ENCODE measurements at regions not wholly inside any gene's neighbourhood (a gene's known extent, or its start where the extent isn't known, plus 50 kb on each side); places are given as distances from the start of the nearest gene placed in this dataset.

DNA sequence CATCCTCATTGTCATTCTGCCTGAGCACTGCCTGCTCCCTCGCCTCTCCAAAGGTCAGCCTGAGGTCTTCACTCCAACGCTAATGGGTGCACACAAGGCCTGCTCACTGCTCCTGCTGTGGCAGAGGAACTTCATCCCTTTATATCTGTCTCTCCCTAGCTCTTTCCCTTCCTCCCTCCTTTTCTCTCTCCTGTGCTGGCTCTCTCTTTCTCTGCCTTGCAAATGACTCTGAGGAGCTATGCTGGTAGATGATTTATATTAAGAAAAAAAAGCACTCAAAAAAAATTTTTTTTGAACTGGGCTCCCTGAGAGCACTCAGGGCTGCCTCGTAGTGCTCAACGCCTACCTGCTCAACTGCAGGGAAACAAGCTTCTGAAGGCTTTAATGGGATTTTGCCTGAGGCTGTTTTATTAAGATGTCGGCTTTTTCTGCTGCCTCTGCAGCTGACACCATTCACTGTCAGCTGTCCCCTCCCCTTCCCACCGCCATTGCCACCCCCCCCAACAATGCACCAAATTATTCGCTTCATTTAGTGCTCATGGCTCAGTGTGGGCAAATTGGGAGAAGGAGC lies 137.7 kb upstream of the DEFB112 start:
- TF ChIP-seq ZNF10 (tag by site-specific recombination; IDR thresholded peaks at IDR 0.05) (no peak), ZNF747 (tag by site-specific recombination; IDR thresholded peaks at IDR 0.05) (no peak), CTCF (tag by site-specific recombination; IDR thresholded peaks at IDR 0.05) (no peak), KLF1 (tag by site-specific recombination; IDR thresholded peaks at IDR 0.05) (no peak), TCF7L2 (IDR thresholded peaks at IDR 0.05; ENCODE audit: borderline replicate concordance, low read depth, low read length) (no peak), PRDM4 (tag by site-specific recombination; IDR thresholded peaks at IDR 0.05) (no peak)
- TF ChIP-seq, protein P1, sequence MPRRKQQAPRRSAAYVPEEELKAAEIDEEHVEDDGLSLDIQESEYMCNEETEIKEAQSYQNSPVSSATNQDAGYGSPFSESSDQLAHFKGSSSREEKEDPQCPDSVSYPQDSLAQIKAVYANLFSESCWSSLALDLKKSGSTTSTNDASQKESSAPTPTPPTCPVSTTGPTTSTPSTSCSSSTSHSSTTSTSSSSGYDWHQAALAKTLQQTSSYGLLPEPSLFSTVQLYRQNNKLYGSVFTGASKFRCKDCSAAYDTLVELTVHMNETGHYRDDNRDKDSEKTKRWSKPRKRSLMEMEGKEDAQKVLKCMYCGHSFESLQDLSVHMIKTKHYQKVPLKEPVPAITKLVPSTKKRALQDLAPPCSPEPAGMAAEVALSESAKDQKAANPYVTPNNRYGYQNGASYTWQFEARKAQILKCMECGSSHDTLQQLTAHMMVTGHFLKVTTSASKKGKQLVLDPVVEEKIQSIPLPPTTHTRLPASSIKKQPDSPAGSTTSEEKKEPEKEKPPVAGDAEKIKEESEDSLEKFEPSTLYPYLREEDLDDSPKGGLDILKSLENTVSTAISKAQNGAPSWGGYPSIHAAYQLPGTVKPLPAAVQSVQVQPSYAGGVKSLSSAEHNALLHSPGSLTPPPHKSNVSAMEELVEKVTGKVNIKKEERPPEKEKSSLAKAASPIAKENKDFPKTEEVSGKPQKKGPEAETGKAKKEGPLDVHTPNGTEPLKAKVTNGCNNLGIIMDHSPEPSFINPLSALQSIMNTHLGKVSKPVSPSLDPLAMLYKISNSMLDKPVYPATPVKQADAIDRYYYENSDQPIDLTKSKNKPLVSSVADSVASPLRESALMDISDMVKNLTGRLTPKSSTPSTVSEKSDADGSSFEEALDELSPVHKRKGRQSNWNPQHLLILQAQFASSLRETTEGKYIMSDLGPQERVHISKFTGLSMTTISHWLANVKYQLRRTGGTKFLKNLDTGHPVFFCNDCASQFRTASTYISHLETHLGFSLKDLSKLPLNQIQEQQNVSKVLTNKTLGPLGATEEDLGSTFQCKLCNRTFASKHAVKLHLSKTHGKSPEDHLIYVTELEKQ (tag by site-specific recombination; IDR thresholded peaks at IDR 0.05; ENCODE audit: borderline replicate concordance) = no peak

Data from HEK293 (cell line).